Hypothalamus (tissue), 51 donors: ENCODE measurements at regions not wholly inside any gene's neighbourhood (a gene's known extent, or its start where the extent isn't known, plus 50 kb on each side); places are given as distances from the start of the nearest gene placed in this dataset.
A peak's percentile ranks its signal among the peaks of the same experiment; 100 is the strongest.

Experiments used
- DNase-seq, 51 donors: peaks; one replicate each; lab custom pipeline; 2025; lab: John Stamatoyannopoulos, UW

DNA sequence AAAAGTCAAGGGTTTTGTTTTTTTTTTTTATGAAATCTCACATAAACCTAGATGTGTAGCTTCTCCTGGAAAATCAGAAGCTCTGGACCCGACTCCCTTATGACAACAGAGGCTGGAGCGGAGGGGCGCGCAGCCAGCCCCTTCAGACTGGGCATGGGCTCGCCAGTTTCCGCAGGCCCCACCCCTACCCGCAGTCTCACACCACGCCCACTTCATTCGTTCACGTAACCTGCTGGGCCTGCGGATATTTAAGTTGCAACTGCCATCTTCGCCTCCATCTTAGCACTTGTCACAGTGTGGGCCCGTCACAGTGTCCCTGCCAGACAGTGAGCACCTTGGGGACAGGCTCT lies 111.7 kb upstream of the PTPN1 start:
- DNase-seq: no peak

DNA sequence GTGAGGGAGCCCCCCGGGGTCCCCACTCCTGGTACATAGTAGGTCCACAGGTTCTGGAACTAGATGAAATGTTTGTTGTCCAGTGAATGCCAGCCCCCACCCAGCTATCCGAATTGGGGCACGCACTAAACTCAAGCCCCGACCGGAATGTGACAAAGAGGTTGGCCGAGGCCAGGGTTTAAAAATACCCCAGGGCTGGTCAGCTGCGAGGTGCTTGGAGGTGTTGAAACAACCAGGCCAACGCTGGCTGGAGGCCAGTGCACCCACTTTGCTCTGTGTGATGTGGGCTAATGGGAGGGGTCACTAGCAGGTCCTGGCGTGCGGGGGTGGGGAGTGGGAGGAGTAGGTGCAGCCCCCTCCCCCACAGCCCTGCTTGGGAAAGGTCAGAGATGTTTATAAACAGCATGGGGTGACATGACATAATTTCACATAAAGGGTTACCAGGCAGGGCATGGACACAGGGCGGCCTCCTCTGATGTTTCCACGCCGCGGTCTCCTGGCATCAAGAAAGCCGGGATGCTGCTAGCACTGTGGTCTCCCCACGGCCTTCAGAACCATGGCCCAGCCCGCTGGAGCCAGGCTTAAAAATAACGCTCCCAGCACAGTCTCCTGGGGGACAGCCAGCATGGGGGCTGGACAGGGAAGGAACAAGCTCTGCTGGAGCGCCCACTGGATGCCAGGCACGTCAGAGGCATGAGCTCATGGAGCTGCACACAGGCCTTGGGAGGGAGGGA lies 111.2 kb upstream of the PTPN1 start:
- peak in 32 of 51 donors; percentile 12 to 72 (median 43) for DNase-seq

GRCh38 chr20:50399555-50399916 lies 110.6 kb upstream of the PTPN1 start:
- no peak for DNase-seq

DNA sequence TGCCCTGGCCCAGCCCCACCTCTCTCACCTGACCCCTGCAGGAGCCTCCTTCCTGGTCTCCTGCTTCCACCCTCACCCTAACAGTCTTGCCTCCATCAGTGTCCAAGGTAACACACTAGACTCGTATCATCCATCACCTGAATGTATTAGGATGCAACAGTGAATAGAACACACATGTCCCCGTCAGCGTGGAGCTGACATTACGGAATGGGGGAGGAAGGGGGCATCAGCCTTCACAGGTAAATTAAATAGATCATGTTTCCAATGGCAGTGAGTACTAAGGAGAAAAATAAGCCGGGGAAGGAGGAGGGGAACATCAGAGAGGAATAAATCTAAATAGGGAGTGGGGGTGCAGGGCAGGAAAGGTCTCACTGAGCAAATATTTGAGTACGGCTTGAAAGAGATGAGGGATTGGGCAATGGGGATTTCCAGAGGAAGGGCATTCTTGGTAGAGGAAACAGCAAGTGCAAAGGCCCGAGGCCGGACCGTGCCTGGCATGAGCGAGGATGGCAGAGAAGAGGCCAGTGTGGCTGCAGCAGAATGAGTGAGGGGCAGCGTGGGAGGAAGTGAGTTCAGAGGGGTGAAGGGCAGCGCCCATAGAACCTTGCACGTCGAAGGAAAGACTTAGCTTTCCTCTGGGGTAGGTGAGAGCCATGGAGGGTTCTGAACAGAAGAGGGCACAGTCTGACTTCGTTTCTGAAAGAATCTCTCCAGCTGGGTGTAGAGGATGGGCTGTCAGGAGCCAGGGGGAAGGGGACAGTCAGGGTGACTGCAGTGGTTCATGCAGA lies 110.1 kb upstream of the PTPN1 start:
- no peak for DNase-seq

GRCh38 chr20:50400705-50401586 lies 109.2 kb upstream of the PTPN1 start:
- DNase-seq: no peak

DNA sequence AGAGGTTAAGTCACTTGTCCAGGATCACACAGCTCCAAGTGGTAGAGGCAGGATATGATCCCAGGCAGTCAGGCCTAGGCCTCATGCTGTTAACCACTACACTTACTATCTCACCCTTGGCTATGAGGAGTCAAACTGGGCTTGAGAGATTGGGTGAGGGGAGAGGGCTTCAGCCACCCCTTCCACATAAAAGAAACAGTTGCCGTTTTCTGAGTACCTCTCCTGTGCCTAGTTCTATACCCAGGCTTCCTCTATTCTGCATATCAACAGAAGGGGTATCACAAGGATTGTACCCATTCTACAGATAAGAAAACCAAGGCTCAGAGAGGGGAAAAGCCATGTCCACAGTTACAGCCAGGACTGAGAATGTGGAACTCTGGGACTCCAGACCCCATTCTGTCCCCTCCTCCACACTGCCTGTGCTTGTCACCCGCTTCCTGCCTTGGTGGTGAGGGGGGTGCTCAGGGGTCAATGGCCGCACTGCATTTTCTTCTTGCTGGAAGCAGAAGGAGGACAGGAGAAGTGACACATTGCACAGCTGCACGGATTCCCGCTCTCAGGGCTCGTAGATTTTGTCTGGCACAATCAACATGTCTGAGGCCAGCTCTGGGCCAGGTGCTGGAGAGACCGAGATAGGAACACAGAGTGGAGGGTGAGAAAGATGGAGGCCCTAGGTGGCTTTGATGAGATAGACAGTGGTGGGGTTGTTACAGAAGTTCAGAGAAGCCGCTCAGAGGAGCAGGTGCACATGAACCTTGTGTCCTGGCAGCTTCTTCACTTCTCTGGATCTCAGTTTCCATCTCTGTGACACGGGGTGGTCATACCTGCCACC lies 108.4 kb upstream of the PTPN1 start:
- no peak for DNase-seq

- peak in 1 of 51 donors; percentile 9 for DNase-seq
Observed at GRCh38 chr20:50403565-50404418, 106.4 kb upstream of the PTPN1 start.

DNA sequence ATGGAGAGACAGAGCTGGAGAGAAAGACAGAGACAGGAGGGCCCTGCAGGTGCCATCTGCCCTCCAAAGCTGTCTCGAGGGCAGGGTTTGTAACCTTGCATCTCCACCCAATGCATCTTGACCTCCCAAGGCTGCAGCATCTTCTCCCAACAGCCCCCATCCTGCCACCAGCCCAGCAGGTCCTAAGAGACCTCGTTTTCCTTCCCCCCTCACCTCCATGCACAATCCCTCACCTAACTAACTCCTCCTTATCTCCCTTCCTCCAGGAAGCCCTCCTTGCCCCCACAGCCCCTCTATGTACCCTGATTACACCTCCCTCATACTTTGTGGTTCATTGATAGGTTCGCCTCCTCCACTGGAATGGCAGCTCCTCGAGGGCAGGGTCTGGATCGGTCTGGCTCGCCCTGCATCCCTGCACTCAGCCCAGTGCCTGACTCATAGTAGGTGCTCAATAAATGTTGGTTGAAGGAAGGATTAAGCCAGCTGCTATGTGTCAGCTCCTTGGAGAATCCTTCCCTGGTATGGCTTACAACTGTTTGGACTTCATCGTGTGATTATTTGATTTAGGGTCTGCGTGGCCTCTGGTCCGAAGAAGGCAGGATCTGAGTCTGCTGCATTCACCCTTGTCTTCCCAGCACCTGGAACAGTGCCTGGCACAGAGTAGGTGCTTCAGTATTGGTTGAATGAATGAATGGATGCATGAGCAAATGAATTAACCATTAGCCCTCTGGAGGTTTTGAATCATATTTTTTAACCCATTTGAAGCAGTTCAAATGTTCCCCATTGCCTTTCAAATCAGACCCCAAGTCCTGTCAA lies 105.6 kb upstream of the PTPN1 start:
- no peak for DNase-seq

- DNase-seq: no peak
Observed at GRCh38 chr20:50405235-50405914, 104.8 kb upstream of the PTPN1 start.

DNA sequence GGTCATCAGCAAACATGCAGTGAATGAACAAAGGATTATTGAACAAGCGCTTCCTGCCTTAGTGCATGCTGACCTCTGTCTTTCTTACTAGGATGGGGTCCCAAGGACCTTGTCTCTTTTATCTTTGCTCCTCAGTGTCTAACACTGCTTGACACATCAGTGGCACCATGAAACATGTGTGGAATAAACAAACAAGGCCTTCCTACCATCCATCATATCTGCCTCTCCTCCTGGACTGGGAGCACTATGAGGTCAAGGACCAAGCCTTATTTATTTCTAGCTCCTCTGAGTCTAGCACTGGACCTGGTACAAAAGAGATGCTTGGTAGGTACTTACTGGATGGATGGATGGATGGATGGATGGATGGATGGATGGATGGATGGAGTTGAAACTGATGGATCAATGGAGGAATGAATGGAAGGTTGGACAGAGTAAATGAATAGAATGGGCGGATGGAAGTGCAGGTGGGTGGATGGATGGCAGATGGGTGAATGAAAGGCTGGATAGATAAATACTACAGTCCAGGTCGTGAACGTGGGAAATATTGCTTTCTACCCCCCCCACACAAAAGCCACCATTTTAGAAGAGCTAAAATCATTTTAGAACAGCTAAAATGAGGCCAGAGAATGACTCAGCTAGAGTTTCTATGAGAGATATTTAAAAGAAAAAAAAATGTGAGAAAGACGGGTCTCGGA lies 104.1 kb upstream of the PTPN1 start:
- DNase-seq: no peak

DNA sequence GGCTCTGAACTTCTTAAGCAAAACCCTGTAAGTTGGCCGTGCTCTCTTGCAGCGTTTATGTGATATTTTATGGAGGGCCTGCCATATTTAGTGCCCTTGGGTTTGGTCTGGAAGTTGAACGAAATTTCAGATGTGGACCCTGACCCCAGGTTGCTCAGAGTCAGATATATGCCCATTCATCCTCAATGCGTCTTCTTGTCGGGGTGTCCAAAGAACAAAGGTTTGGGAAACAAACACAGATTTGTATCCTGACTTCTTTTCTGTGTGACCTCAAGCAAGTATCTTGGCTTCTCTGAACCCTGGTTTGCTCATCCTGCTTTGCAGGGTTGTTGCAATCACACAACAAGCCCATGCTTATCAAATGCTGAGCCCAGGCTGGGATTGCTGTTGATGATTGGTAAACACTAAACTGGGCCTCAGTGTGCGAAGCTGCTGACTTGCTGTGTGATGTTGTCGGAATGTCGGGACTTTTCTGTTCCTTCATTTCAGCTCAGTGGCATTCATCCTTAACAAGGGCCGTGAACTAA lies 103.5 kb upstream of the PTPN1 start:
- no peak for DNase-seq

GRCh38 chr20:50408526-50409364 lies 101.4 kb upstream of the PTPN1 start:
- DNase-seq: no peak

DNA sequence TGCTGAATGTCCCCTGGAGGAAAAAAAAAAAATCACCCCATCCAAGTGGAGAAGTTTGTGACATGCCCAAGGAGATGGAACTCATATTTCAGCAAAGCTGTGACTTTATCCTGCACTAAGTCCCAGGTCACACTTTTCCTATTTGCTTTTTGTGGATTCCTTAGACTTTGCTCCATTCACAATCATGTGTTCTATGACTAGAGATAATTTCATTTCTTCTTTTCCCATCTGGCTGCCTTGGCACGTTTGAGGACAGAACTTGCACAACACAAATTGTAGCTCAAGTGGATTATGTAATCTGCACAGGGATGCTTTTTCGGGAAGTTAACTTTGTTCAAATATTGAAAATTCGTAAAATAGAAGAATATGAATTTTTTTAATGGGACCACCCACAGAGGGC lies 100.7 kb upstream of the PTPN1 start:
- no peak for DNase-seq

GRCh38 chr20:50410343-50410742 lies 99.8 kb upstream of the PTPN1 start:
- DNase-seq: no peak

DNA sequence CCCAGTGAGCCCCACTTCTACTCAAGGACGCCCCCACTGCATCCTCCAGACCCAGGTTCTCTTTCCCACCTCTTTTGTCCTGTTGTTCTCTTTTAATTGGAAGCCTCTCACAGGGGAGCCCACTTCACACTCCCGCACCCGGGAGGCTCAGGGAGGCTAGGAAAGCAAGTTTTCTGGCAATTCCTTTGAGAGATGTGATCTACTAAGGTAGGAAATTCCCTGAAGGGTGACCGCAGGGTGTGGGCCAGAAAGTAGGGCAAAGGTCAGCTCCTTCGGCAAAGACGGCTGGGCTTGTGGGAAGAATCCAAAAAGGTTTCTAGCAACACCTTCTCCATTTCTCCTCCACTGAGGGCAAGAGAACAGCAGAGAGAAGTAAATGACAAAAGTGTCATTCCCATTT lies 98.1 kb upstream of the PTPN1 start:
- DNase-seq: no peak

GRCh38 chr20:50412499-50412898 lies 97.7 kb upstream of the PTPN1 start:
- no peak for DNase-seq
